GM12878 (cell line): ENCODE measurements at regions not wholly inside any gene's neighbourhood (a gene's known extent, or its start where the extent isn't known, plus 50 kb on each side); places are given as distances from the start of the nearest gene placed in this dataset.
A peak's percentile ranks its signal among the peaks of the same experiment; 100 is the strongest.

Experiments used
- ATAC-seq: fragments of 200-7000 bp; cut with Tn5 transposase; 3 replicates; pipeline ENCODE4 v1.9.1; 2020; ENCODE audit warnings: mild to moderate bottlenecking, moderate library complexity
- BruUV-seq: library from RNA; stranded (reverse); fragments of 400-500 nt; replicated peaks from 2 replicates; lab custom pipeline; 2021; lab: Mats Ljungman, UMichigan
- CTCF ChIA-PET: fragments of 300-600 bp; sonication (Branson Sonifier 250); formaldehyde crosslinking; extraction: SDS; loops from one replicate; lab custom pipeline; 2021; ENCODE audit warnings: inconsistent platforms; lab: Yijun Ruan, JAX
- POLR2A ChIA-PET: fragments of 350-600 bp; formaldehyde crosslinking; extraction: SDS; loops from one replicate; lab custom pipeline; 2021; ENCODE audit warnings: inconsistent platforms; lab: Charles Lee
- RAD21 ChIA-PET: fragments of 300-600 bp; sonication (Branson Sonifier 250); formaldehyde crosslinking; loops from one replicate; lab custom pipeline; 2023; ENCODE audit warnings: antibody characterized with exemption; ENCODE audit not compliant: unreplicated experiment; lab: Charles Lee
- SMC1A ChIA-PET: fragments of 300-600 bp; sonication (Branson Sonifier 250); formaldehyde crosslinking; loops from one replicate; lab custom pipeline; 2023; ENCODE audit not compliant: unreplicated experiment, uncharacterized antibody; lab: Charles Lee
- DNase-seq: peaks from one replicate; pipeline ENCODE4 v3.0.0-alpha.2; 2011; ENCODE audit warnings: low read depth, low spot score
- FAIRE-seq: peaks from 3 replicates; lab custom pipeline; 2011; peaks lifted over from hg19 to GRCh38; lab: Jason Lieb, UNC
- H2AFZ ChIP-seq: 2 replicates; pipeline ENCODE4 v1.6.0; 2011; ENCODE audit warnings: low read depth, low read length, control low read depth; ENCODE audit not compliant: control insufficient read depth
- H3K27ac ChIP-seq: 2 replicates; pipeline ENCODE4 v1.5.1; 2011; ENCODE audit warnings: control low read depth; ENCODE audit not compliant: control insufficient read depth, insufficient read depth
- H3K27me3 ChIP-seq, 2 experiments: replicated peaks in 1 of 2; 2 replicates each; pipeline versions ENCODE4 v1.6.0 to v1.6.1; 2011; ENCODE audit warnings: low read length in 1 of 2; ENCODE audit not compliant: control insufficient read depth in 2 of 2, insufficient read depth in 2 of 2
- H3K36me3 ChIP-seq, 2 experiments: 2 replicates each; pipeline ENCODE4 v1.5.1; 2011; ENCODE audit warnings: low read length in 1 of 2; ENCODE audit not compliant: control insufficient read depth in 2 of 2, insufficient read depth in 2 of 2
- H3K4me1 ChIP-seq: 2 replicates; pipeline ENCODE4 v1.6.1; 2011; ENCODE audit warnings: mild to moderate bottlenecking, low read length, moderate library complexity, mixed read lengths; ENCODE audit not compliant: control insufficient read depth, insufficient read depth
- H3K4me2 ChIP-seq: 2 replicates; pipeline ENCODE4 v1.6.0; 2011; ENCODE audit warnings: control low read depth; ENCODE audit not compliant: control insufficient read depth, insufficient read depth
- H3K4me3 ChIP-seq: fragments of 200-600 bp; sonication (generic); 2 replicates; pipeline ENCODE4 v1.5.1; 2016
- H3K79me2 ChIP-seq: 2 replicates; pipeline ENCODE4 v1.6.0; 2011; ENCODE audit warnings: low read length; ENCODE audit not compliant: control insufficient read depth, insufficient read depth
- H3K9ac ChIP-seq: 2 replicates; pipeline ENCODE4 v1.8.0; 2011; ENCODE audit warnings: low read length, control low read depth, mixed read lengths; ENCODE audit not compliant: control insufficient read depth, insufficient read depth
- H3K9me3 ChIP-seq: replicated peaks from 3 replicates; pipeline ENCODE4 v1.5.1; 2011; ENCODE audit warnings: mild to moderate bottlenecking, low read length; ENCODE audit not compliant: control insufficient read depth, insufficient read depth
- H4K20me1 ChIP-seq: 2 replicates; pipeline ENCODE4 v1.6.0; 2011; ENCODE audit not compliant: control insufficient read depth, insufficient read depth
- CEBPZ ChIP-seq: fragments of 150-350 bp; IDR thresholded peaks from 2 replicates; pipeline ENCODE4 v1.6.1; 2016; ENCODE audit warnings: low read depth, low read length
- PBX3 ChIP-seq: IDR thresholded peaks from 2 replicates; pipeline ENCODE4 v1.6.1; 2011; ENCODE audit warnings: mild to moderate bottlenecking, low read depth, low read length, moderate library complexity; ENCODE audit not compliant: insufficient replicate concordance
- TCF3 ChIP-seq: IDR thresholded peaks from 2 replicates; pipeline ENCODE4 v1.6.1; 2012; ENCODE audit warnings: low read depth, mild to moderate bottlenecking, low read length, borderline replicate concordance; ENCODE audit not compliant: insufficient read depth
- ZBTB11 ChIP-seq: fragments of 450-650 bp; formaldehyde crosslinking; IDR thresholded peaks from 2 replicates; pipeline ENCODE4 v1.5.0; 2022; ENCODE audit warnings: mild to moderate bottlenecking, missing genetic modification characterization
- ZNF24 ChIP-seq: fragments of 450-650 bp; IDR thresholded peaks from 2 replicates; pipeline ENCODE4 v1.6.1; 2017; ENCODE audit warnings: antibody characterized with exemption, mild to moderate bottlenecking
- WGBS: methylation state at CpG from one replicate; pipeline ENCODE4 v1.1.6; 2016; ENCODE audit warnings: low lambda C conversion rate; ENCODE audit not compliant: insufficient replicate concordance, insufficient coverage; ENCODE audit errors: missing lambda C conversion rate; 5-methylcytosine and 5-hydroxymethylcytosine counted together
- in situ Hi-C: fragments of 300-500 bp; cut with MboI; formaldehyde crosslinking; loops from 9 replicates; pipeline ENCODE4 v1.14.3; 2018; ENCODE audit warnings: mixed read lengths
- intact Hi-C: fragments of 100-400 bp; cut with micrococcal nuclease; formaldehyde crosslinking; loops from one replicate; pipeline ENCODE4 v1.14.2; 2022; ENCODE audit not compliant: unreplicated experiment

GRCh38 chr14:98955036-98955740, 316.8 kb downstream of the BCL11B start:
- no peaks in the 10 kb centered on the region for H3K4me1 ChIP-seq
- intact Hi-C loops: no loop called here
- no peak for DNase-seq
- no peak overlapping the region for H3K27ac ChIP-seq
- H3K9me3 ChIP-seq: no peaks in the 10 kb centered on the region
- peak; percentile 65; the same call in 1 of the 2 replicates for TF ChIP-seq ZNF24
- no peak for TF ChIP-seq ZBTB11 (CRISPR knock-in tag)
- no peak for TF ChIP-seq TCF3
- H3K27me3 ChIP-seq: no peaks in the 10 kb centered on the region
- no peak overlapping the region for H3K4me3 ChIP-seq
- ChIA-PET POLR2A (no interaction called here), SMC1A (no interaction called here), RAD21 (no interaction called here), CTCF (no interaction called here)
- no peak for FAIRE-seq
- in situ Hi-C loops: no loop called here
- ATAC-seq: no peak
- H2AFZ ChIP-seq: no peak overlapping the region
- WGBS: 20% methylated on average over 9 of the region's 9 CpGs
- H3K79me2 ChIP-seq: no peaks in the 10 kb centered on the region
- BruUV-seq: no TSS peak
- no peaks in the 10 kb centered on the region for H3K36me3 ChIP-seq
- H4K20me1 ChIP-seq: no peaks in the 10 kb centered on the region
- H3K9ac ChIP-seq: no peak overlapping the region
- no peak overlapping the region for H3K4me2 ChIP-seq

GRCh38 chr14:98955741-98956070, 316.3 kb downstream of the BCL11B start:
- Histone ChIP-seq H3K9me3 (no peaks in the 10 kb centered on the region), H2AFZ (no peak overlapping the region), H3K4me3 (no peak overlapping the region), H3K4me2 (no peak overlapping the region), H3K27me3 (no peaks in the 10 kb centered on the region), H3K27ac (no peak overlapping the region), H3K4me1 (no peaks in the 10 kb centered on the region), H3K79me2 (no peaks in the 10 kb centered on the region), H3K36me3 (no peaks in the 10 kb centered on the region), H4K20me1 (no peaks in the 10 kb centered on the region), H3K9ac (no peak overlapping the region)
- SMC1A ChIA-PET: no interaction called here
- ATAC-seq (no peak), DNase-seq (no peak), FAIRE-seq (no peak)
- POLR2A ChIA-PET: no interaction called here
- intact Hi-C loops: no loop called here
- RAD21 ChIA-PET: no interaction called here
- CTCF ChIA-PET: no interaction called here
- WGBS: 24% methylated on average over 5 of the region's 5 CpGs
- in situ Hi-C loops: no loop called here
- no TSS peak for BruUV-seq
- no peak for TF ChIP-seq PBX3
- no peak for TF ChIP-seq CEBPZ
